Natural killer cell (primary cell): ENCODE measurements at regions not wholly inside any gene's neighbourhood (a gene's known extent, or its start where the extent isn't known, plus 50 kb on each side); places are given as distances from the start of the nearest gene placed in this dataset.

Experiments
- ATAC-seq, 3 donors: fragments of 150-1000 bp in 2 of 3; fragments of 200-7000 bp in 1 of 3; cut with Tn5 transposase; 1 replicate in 1 of 3; 2 replicates in 2 of 3; pipeline ENCODE4 v1.10.0; 2021; ENCODE audit warnings: mild to moderate bottlenecking in 2 of 3, moderate library complexity in 2 of 3
- DNase-seq, 2 donors: peaks; one replicate each; pipeline versions ENCODE4 v3.0.0 to v3.0.0-alpha.2; 2013 to 2021; ENCODE audit warnings: mixed read lengths in 1 of 2
- H3K27ac ChIP-seq: one replicate; pipeline ENCODE4 v1.5.1; 2013; ENCODE audit warnings: mild to moderate bottlenecking, low read length
- H3K27me3 ChIP-seq: one replicate; pipeline ENCODE4 v1.6.1; 2013; ENCODE audit warnings: low read length; ENCODE audit not compliant: control insufficient read depth, insufficient read depth
- H3K36me3 ChIP-seq: one replicate; pipeline ENCODE4 v1.6.1; 2013; ENCODE audit warnings: low read length; ENCODE audit not compliant: control insufficient read depth, insufficient read depth
- H3K4me1 ChIP-seq: one replicate; pipeline ENCODE4 v1.6.1; 2013; ENCODE audit warnings: low read length; ENCODE audit not compliant: control insufficient read depth, insufficient read depth
- H3K4me3 ChIP-seq: one replicate; pipeline ENCODE4 v1.5.1; 2013; ENCODE audit warnings: low read length
- H3K9me3 ChIP-seq: one replicate; pipeline ENCODE4 v1.6.1; 2013; ENCODE audit warnings: low read length; ENCODE audit not compliant: control insufficient read depth, insufficient read depth
- H3K27ac Mint-ChIP-seq, 2 donors: one replicate each; pipeline ENCODE4 v1.8.0; 2022; ENCODE audit warnings: mild to moderate bottlenecking in 2 of 2, mixed read lengths in 2 of 2, moderate library complexity in 1 of 2
- H3K27me3 Mint-ChIP-seq, 2 donors: one replicate each; pipeline ENCODE4 v1.8.0; 2022; ENCODE audit warnings: low read depth in 2 of 2, mixed read lengths in 2 of 2
- H3K36me3 Mint-ChIP-seq: one replicate; pipeline ENCODE4 v1.8.0; 2022; ENCODE audit warnings: mixed read lengths
- H3K4me1 Mint-ChIP-seq, 2 donors: one replicate each; pipeline ENCODE4 v1.8.0; 2022; ENCODE audit warnings: mixed read lengths in 2 of 2
- H3K4me3 Mint-ChIP-seq: one replicate; pipeline ENCODE4 v1.8.0; 2022; ENCODE audit warnings: mild to moderate bottlenecking, moderate library complexity, mixed read lengths
- H3K9me3 Mint-ChIP-seq, 2 donors: one replicate each; pipeline ENCODE4 v1.8.0; 2022; ENCODE audit warnings: mixed read lengths in 2 of 2
- CTCF ChIP-seq: fragments of 200-600 bp; IDR thresholded peaks from one replicate; pipeline ENCODE4 v1.8.0; 2022; ENCODE audit warnings: antibody characterized with exemption
- WGBS: methylation state at CpG from one replicate; pipeline ENCODE4 v1.1.7; 2013; ENCODE audit warnings: missing lambda C conversion rate; ENCODE audit not compliant: insufficient coverage; 5-methylcytosine and 5-hydroxymethylcytosine counted together
- intact Hi-C: fragments of 100-400 bp; cut with micrococcal nuclease; formaldehyde crosslinking; loops from one replicate; pipeline ENCODE4 v1.14.2; 2022

DNA sequence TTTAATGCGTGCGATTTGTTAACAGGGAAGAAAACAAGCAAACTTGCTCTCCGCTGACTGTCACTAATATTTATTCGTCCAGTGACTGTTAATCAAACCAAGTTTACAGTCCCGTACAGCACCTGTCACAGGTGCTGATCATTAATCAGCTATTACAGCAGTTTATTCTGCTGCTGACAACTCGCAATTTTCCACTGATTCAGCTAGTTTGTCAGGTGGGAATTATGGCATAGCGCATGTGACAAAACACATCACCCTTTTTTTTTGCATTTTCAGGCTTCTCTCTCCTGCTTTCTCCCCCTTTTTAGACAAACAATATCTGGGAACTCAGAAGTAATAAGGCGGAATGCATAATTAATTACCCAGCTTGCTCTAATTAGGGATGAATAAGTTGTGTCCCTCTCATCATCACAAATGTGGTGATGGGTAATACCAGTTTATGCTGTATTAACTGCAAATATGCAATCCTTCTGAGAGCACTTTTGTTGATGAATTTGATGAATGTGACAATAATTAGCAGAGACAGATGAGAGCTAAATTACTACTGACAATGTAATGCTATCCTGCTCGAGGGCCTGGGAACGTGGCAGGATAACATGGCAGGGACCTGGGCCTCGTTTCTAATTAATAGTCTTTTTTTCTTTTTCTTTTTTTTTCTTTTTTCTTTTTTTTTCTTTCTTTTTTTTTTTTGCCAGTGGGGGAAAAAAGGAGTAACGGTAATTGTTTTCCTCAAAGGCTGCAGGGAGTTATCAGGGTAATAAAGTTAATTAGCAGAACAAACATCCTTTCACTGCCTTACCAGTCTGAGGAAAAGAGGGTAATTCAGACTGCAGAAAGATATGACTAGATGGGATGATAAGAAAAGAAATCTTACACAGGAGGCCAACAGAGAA lies 150.3 kb upstream of the SOX2 start:
- peaks cover 3 to 4% of the 10 kb centered on the region in 2 donors for H3K9me3 Mint-ChIP-seq
- TF ChIP-seq CTCF: no peak
- Histone ChIP-seq H3K4me3 (no peak overlapping the region), H3K36me3 (no peaks in the 10 kb centered on the region), H3K27ac (no peak overlapping the region), H3K9me3 (peaks cover 7% of the 10 kb centered on the region), H3K27me3 (no peaks in the 10 kb centered on the region), H3K4me1 (no peaks in the 10 kb centered on the region)
- ATAC-seq: no peak
- H3K36me3 Mint-ChIP-seq: no peaks in the 10 kb centered on the region
- H3K4me1 Mint-ChIP-seq: no peaks in the 10 kb centered on the region
- no peak overlapping the region for H3K27ac Mint-ChIP-seq
- intact Hi-C loops: no loop called here
- H3K4me3 Mint-ChIP-seq: no peak overlapping the region
- 83% methylated on average over 10 of the region's 12 CpGs for WGBS
- DNase-seq: no peak
- H3K27me3 Mint-ChIP-seq: no peaks in the 10 kb centered on the region

DNA sequence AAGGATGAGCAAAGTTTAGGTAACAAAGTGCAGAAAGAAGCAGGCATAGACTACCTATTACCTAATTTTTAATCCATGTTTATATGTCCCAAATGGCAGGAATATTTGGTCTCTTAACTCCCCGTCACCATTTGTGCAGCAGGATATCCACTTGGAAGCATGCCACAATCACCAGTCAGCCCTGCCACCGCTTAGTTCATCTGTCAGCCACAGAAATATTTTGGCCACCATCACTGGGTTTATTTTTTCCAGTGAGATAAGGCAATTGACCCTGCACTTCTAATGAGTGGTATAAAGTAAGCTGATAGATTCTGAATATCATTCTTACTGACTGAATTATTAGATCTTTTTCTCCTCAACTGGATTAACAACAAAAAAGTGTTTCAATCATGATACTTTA lies 152.9 kb upstream of the SOX2 start:
- WGBS: 80% methylated on average over 2 of the region's 2 CpGs
- H3K9me3 ChIP-seq: peaks cover 7% of the 10 kb centered on the region
- H3K27ac Mint-ChIP-seq: no peak overlapping the region
- H3K27me3 ChIP-seq: no peaks in the 10 kb centered on the region
- no peaks in the 10 kb centered on the region for H3K36me3 ChIP-seq
- intact Hi-C loops: no loop called here
- ATAC-seq (no peak), DNase-seq (no peak)
- no peak overlapping the region for H3K4me3 ChIP-seq
- no peaks in the 10 kb centered on the region for H3K4me1 ChIP-seq
- H3K27me3 Mint-ChIP-seq: no peaks in the 10 kb centered on the region
- no peak for TF ChIP-seq CTCF
- no peak overlapping the region for H3K4me3 Mint-ChIP-seq
- no peak overlapping the region for H3K27ac ChIP-seq
- peaks cover 3 to 4% of the 10 kb centered on the region in 2 donors for H3K9me3 Mint-ChIP-seq
- no peaks in the 10 kb centered on the region for H3K36me3 Mint-ChIP-seq
- no peaks in the 10 kb centered on the region for H3K4me1 Mint-ChIP-seq

- peaks cover 7% of the 10 kb centered on the region for H3K9me3 ChIP-seq
- intact Hi-C loops: no loop called here
- ATAC-seq (no peak), DNase-seq (no peak)
- no peaks in the 10 kb centered on the region for H3K27me3 Mint-ChIP-seq
- no peak overlapping the region for H3K4me3 ChIP-seq
- H3K27me3 ChIP-seq: no peaks in the 10 kb centered on the region
- TF ChIP-seq CTCF: no peak
- H3K4me1 ChIP-seq: no peaks in the 10 kb centered on the region
- H3K27ac ChIP-seq: no peak overlapping the region
- peaks cover 2 to 3% of the 10 kb centered on the region in 2 donors for H3K9me3 Mint-ChIP-seq
- H3K36me3 Mint-ChIP-seq: no peaks in the 10 kb centered on the region
- no peaks in the 10 kb centered on the region for H3K36me3 ChIP-seq
- H3K4me3 Mint-ChIP-seq: no peak overlapping the region
- no peaks in the 10 kb centered on the region for H3K4me1 Mint-ChIP-seq
- 83% methylated on average over 2 of the region's 3 CpGs for WGBS
- no peak overlapping the region for H3K27ac Mint-ChIP-seq
These were observed 156.0 kb upstream of the SOX2 start for GRCh38 chr3:181555681-181556080.
